ENCODE measurements at regions not wholly inside any gene's neighbourhood (a gene's known extent, or its start where the extent isn't known, plus 50 kb on each side); places are given as distances from the start of the nearest gene placed in this dataset.

- TF ChIP-seq FOXP2 (optimal IDR thresholded peaks at IDR 0.05; ENCODE audit: control extremely low read depth, extremely low read length, insufficient read depth) (no peak), EZH2 (IDR thresholded peaks at IDR 0.05) (no peak), POLR2AphosphoS5 (IDR thresholded peaks at IDR 0.05; ENCODE audit: borderline replicate concordance, low read depth, low read length) (no peak)
- H3K36me3 ChIP-seq (ENCODE audit: insufficient read depth, low read length) = no peaks in the 10 kb centered on the region
- DNase-seq (ENCODE audit: low read depth, low spot score) = no peak
Observed at GRCh38 chr1:177600321-177600720, 369.5 kb downstream of the SEC16B start.

DNA sequence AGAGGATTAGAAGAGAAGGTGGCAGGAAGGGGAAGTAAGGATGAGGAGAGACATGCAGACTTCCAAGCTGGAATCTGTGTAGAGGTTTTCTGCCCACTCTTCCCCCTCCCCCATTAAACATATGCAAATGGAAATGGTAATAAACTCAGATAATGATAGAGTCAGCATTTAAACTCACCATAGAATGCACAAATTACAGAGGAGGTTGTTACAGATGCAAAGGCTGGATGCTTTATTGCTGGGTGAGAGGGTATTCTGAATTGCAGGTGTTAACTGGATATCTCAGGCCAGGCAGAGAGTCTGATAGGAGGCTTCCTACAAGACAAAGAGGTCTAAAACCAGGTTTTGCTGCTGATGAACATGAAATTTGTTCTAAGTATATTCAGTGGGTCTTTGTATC, 372.5 kb downstream of the SEC16B start:
- H3K9me3 ChIP-seq (ENCODE audit: low read depth, low read length) = no peaks in the 10 kb centered on the region
- no peak for DNase-seq (ENCODE audit: low read depth, low spot score)
- H3K36me3 ChIP-seq (ENCODE audit: insufficient read depth, low read length) = no peaks in the 10 kb centered on the region
- TF ChIP-seq EZH2 (IDR thresholded peaks at IDR 0.05) (no peak), POLR2AphosphoS5 (IDR thresholded peaks at IDR 0.05; ENCODE audit: borderline replicate concordance, low read depth, low read length) (no peak), FOXP2 (optimal IDR thresholded peaks at IDR 0.05; ENCODE audit: control extremely low read depth, extremely low read length, insufficient read depth) (no peak)
- H3K9ac ChIP-seq (ENCODE audit: insufficient read length) = no peak overlapping the region
- H3K27ac ChIP-seq = no peak overlapping the region
- no peak overlapping the region for H3K4me3 ChIP-seq

More at GRCh38 chr1:177600321-177600720, 369.5 kb downstream of the SEC16B start:
- H3K9ac ChIP-seq (ENCODE audit: insufficient read length) = no peak overlapping the region
- H3K4me3 ChIP-seq = no peak overlapping the region
- H3K9me3 ChIP-seq (ENCODE audit: low read depth, low read length) = no peaks in the 10 kb centered on the region
- H3K27ac ChIP-seq = no peak overlapping the region

GRCh38 chr1:177596485-177596884, 373.4 kb downstream of the SEC16B start:
- Histone ChIP-seq H3K4me3 (no peak overlapping the region), H3K36me3 (ENCODE audit: insufficient read depth, low read length) (no peaks in the 10 kb centered on the region), H3K27ac (no peak overlapping the region), H3K9me3 (ENCODE audit: low read depth, low read length) (no peaks in the 10 kb centered on the region), H3K9ac (ENCODE audit: insufficient read length) (no peak overlapping the region)
- TF ChIP-seq EZH2 (IDR thresholded peaks at IDR 0.05) (no peak), POLR2AphosphoS5 (IDR thresholded peaks at IDR 0.05; ENCODE audit: borderline replicate concordance, low read depth, low read length) (no peak), FOXP2 (optimal IDR thresholded peaks at IDR 0.05; ENCODE audit: control extremely low read depth, extremely low read length, insufficient read depth) (no peak)
- DNase-seq (ENCODE audit: low read depth, low spot score) = no peak

DNA sequence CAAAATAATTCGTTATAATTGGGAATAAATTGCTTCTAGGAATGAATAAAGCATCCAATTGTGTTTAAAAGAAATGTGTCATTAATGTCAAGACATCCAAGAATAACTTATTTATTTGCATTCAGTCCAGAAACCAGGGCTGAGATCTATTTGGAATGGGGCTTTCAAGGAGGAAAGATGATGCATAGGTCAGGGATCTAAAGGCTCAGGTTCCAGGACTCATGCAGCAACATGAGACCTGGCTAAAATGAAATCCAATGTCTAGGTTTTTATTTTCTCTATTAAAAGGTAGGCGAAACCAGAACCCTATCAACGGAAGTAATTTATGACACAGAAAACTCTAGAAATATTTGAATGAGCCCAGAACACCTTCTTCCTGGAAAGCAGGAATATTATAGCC, 376.8 kb downstream of the SEC16B start:
- Histone ChIP-seq H3K9ac (ENCODE audit: insufficient read length) (no peak overlapping the region), H3K27ac (no peak overlapping the region), H3K36me3 (ENCODE audit: insufficient read depth, low read length) (no peaks in the 10 kb centered on the region), H3K9me3 (ENCODE audit: low read depth, low read length) (no peaks in the 10 kb centered on the region), H3K4me3 (no peak overlapping the region)
- TF ChIP-seq POLR2AphosphoS5 (IDR thresholded peaks at IDR 0.05; ENCODE audit: borderline replicate concordance, low read depth, low read length) (no peak), FOXP2 (optimal IDR thresholded peaks at IDR 0.05; ENCODE audit: control extremely low read depth, extremely low read length, insufficient read depth) (no peak), EZH2 (IDR thresholded peaks at IDR 0.05) (no peak)
- DNase-seq (ENCODE audit: low read depth, low spot score) = no peak

DNA sequence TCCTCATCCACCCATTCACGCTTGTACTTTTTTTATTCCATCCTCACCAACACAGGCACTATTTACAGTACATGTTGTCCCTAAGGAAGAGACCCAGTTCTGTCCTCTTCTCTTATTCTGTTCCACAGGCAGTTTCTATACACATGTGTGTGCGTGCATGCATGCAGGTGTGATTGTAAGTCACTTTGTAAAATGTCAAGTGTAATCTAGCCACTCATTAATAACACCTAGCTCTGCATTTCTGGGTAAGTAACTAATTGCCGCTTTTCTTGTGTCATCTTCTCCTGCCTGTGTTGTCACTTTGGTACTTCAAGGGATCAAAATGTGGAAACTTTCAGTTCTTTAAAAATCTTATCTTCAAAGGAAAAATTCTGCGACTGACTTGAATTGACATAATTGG, 377.2 kb downstream of the SEC16B start:
- Histone ChIP-seq H3K9ac (ENCODE audit: insufficient read length) (no peak overlapping the region), H3K9me3 (ENCODE audit: low read depth, low read length) (no peaks in the 10 kb centered on the region), H3K36me3 (ENCODE audit: insufficient read depth, low read length) (no peaks in the 10 kb centered on the region), H3K4me3 (no peak overlapping the region), H3K27ac (no peak overlapping the region)
- DNase-seq (ENCODE audit: low read depth, low spot score) = no peak
- TF ChIP-seq EZH2 (IDR thresholded peaks at IDR 0.05) = no peak
- TF ChIP-seq FOXP2 (optimal IDR thresholded peaks at IDR 0.05; ENCODE audit: control extremely low read depth, extremely low read length, insufficient read depth) = no peak
- no peak for TF ChIP-seq POLR2AphosphoS5 (IDR thresholded peaks at IDR 0.05; ENCODE audit: borderline replicate concordance, low read depth, low read length)

- H3K9me3 ChIP-seq (ENCODE audit: low read depth, low read length) = no peaks in the 10 kb centered on the region
- H3K4me3 ChIP-seq = no peak overlapping the region
- H3K27ac ChIP-seq = no peak overlapping the region
- H3K36me3 ChIP-seq (ENCODE audit: insufficient read depth, low read length) = no peaks in the 10 kb centered on the region
- no peak for DNase-seq (ENCODE audit: low read depth, low spot score)
- TF ChIP-seq FOXP2 (optimal IDR thresholded peaks at IDR 0.05; ENCODE audit: control extremely low read depth, extremely low read length, insufficient read depth) = no peak
- TF ChIP-seq EZH2 (IDR thresholded peaks at IDR 0.05) = no peak
- TF ChIP-seq POLR2AphosphoS5 (IDR thresholded peaks at IDR 0.05; ENCODE audit: borderline replicate concordance, low read depth, low read length) = no peak
- no peak overlapping the region for H3K9ac ChIP-seq (ENCODE audit: insufficient read length)
Observed at GRCh38 chr1:177591155-177591554, 378.7 kb downstream of the SEC16B start.

GRCh38 chr1:177589166-177589565, 380.7 kb downstream of the SEC16B start:
- H3K36me3 ChIP-seq (ENCODE audit: insufficient read depth, low read length) = no peaks in the 10 kb centered on the region
- H3K9ac ChIP-seq (ENCODE audit: insufficient read length) = no peak overlapping the region
- DNase-seq (ENCODE audit: low read depth, low spot score) = no peak
- H3K4me3 ChIP-seq = no peak overlapping the region
- H3K27ac ChIP-seq = no peak overlapping the region
- H3K9me3 ChIP-seq (ENCODE audit: low read depth, low read length) = no peaks in the 10 kb centered on the region
- no peak for TF ChIP-seq FOXP2 (optimal IDR thresholded peaks at IDR 0.05; ENCODE audit: control extremely low read depth, extremely low read length, insufficient read depth)
- TF ChIP-seq EZH2 (IDR thresholded peaks at IDR 0.05) = no peak
- TF ChIP-seq POLR2AphosphoS5 (IDR thresholded peaks at IDR 0.05; ENCODE audit: borderline replicate concordance, low read depth, low read length) = no peak

DNA sequence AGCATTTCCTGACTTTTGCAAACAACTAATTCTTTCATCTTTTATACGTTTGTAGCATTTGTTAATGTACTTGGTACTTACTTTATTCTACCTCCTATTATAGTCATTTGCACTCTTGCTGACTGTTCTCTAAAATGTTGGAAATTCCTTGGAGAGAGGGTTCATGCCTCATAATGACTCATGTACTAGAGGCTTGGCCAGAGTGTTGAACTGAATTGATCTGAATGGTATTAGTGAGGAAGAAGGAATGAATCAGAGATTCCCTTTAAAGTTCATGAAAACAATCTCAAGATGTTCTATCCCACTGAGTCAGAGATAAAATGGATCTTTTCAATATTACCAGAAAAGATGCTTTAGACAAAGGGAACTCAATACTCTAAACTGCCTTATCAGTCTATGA, 383.4 kb downstream of the SEC16B start:
- no peaks in the 10 kb centered on the region for H3K9me3 ChIP-seq (ENCODE audit: low read depth, low read length)
- no peak overlapping the region for H3K4me3 ChIP-seq
- no peaks in the 10 kb centered on the region for H3K36me3 ChIP-seq (ENCODE audit: insufficient read depth, low read length)
- H3K9ac ChIP-seq (ENCODE audit: insufficient read length) = no peak overlapping the region
- no peak for TF ChIP-seq POLR2AphosphoS5 (IDR thresholded peaks at IDR 0.05; ENCODE audit: borderline replicate concordance, low read depth, low read length)
- TF ChIP-seq EZH2 (IDR thresholded peaks at IDR 0.05) = no peak
- no peak for TF ChIP-seq FOXP2 (optimal IDR thresholded peaks at IDR 0.05; ENCODE audit: control extremely low read depth, extremely low read length, insufficient read depth)
- no peak for DNase-seq (ENCODE audit: low read depth, low spot score)
- H3K27ac ChIP-seq = no peak overlapping the region

Data from SK-N-MC (cell line).